Stimulated activated naive CD8-positive, alpha-beta T cell treated with anti-CD3 and anti-CD28 coated beads, Interleukin-15, amount 100 ng/mL, for 72 hours (primary cell): ENCODE measurements at regions not wholly inside any gene's neighbourhood (a gene's known extent, or its start where the extent isn't known, plus 50 kb on each side); places are given as distances from the start of the nearest gene placed in this dataset.

Experiments
- ATAC-seq: fragments of 150-1000 bp; cut with Tn5 transposase; 2 replicates; pipeline ENCODE4 v1.10.0; 2021; ENCODE audit warnings: mild to moderate bottlenecking, moderate library complexity
- DNase-seq, 2 donors: peaks; one replicate each; pipeline ENCODE4 v3.0.0; 2021 to 2022
- H3K27ac Mint-ChIP-seq, 2 donors: one replicate each; pipeline ENCODE4 v1.8.0; 2022; ENCODE audit warnings: mild to moderate bottlenecking in 2 of 2, mixed read lengths in 2 of 2, moderate library complexity in 2 of 2
- H3K27me3 Mint-ChIP-seq: one replicate; pipeline ENCODE4 v1.8.0; 2022; ENCODE audit warnings: mixed read lengths
- H3K4me1 Mint-ChIP-seq: one replicate; pipeline ENCODE4 v1.8.0; 2022; ENCODE audit warnings: mild to moderate bottlenecking, mixed read lengths
- H3K4me3 Mint-ChIP-seq, 2 donors: one replicate each; pipeline ENCODE4 v1.8.0; 2022; ENCODE audit warnings: mild to moderate bottlenecking in 2 of 2, mixed read lengths in 2 of 2, moderate library complexity in 1 of 2
- H3K9me3 Mint-ChIP-seq, 2 donors: one replicate each; pipeline ENCODE4 v1.8.0; 2022; ENCODE audit warnings: mixed read lengths in 2 of 2

- no peak for ATAC-seq
- no peak for DNase-seq
- Mint-ChIP-seq H3K4me3 (peak overlapping the region in 1 of 2 donors; percentile 3), H3K9me3 (no peaks in the 10 kb centered on the region), H3K27me3 (peaks cover 10% of the 10 kb centered on the region), H3K4me1 (peaks cover 5% of the 10 kb centered on the region), H3K27ac (peak overlapping the region in 1 of 2 donors; percentile 51)
Measured at GRCh38 chr2:41867553-41867952, 180.3 kb upstream of the PKDCC start.

- H3K4me1 Mint-ChIP-seq, result peaks cover 5% of the 10 kb centered on the region
- H3K4me3 Mint-ChIP-seq, result no peak overlapping the region
- peak overlapping the region in 1 of 2 donors; percentile 36 for H3K27ac Mint-ChIP-seq
- no peaks in the 10 kb centered on the region for H3K9me3 Mint-ChIP-seq
- peaks cover 10% of the 10 kb centered on the region for H3K27me3 Mint-ChIP-seq
- DNase-seq (peak; percentile 62 to 65), ATAC-seq (peak; percentile 82)
Measured at GRCh38 chr2:41869542-41870264, 178.1 kb upstream of the PKDCC start.

- H3K4me3 Mint-ChIP-seq, result no peak overlapping the region
- no peak for ATAC-seq
Measured at GRCh38 chr2:41870265-41870585, 177.6 kb upstream of the PKDCC start.

GRCh38 chr2:41871080-41871479 is 176.7 kb upstream of the PKDCC start:
- H3K4me1 Mint-ChIP-seq, result peaks cover 5% of the 10 kb centered on the region
- H3K9me3 Mint-ChIP-seq, result no peaks in the 10 kb centered on the region
- no peak overlapping the region for H3K4me3 Mint-ChIP-seq
- no peak for DNase-seq
- no peak for ATAC-seq
- H3K27me3 Mint-ChIP-seq, result peaks cover 10% of the 10 kb centered on the region
- H3K27ac Mint-ChIP-seq, result peak overlapping the region in 1 of 2 donors; percentile 32

More at GRCh38 chr2:41870265-41870585, 177.6 kb upstream of the PKDCC start:
- H3K4me1 Mint-ChIP-seq, result peaks cover 5% of the 10 kb centered on the region
- no peak for DNase-seq
- no peaks in the 10 kb centered on the region for H3K9me3 Mint-ChIP-seq
- H3K27ac Mint-ChIP-seq, result no peak overlapping the region
- peaks cover 10% of the 10 kb centered on the region for H3K27me3 Mint-ChIP-seq

- Mint-ChIP-seq H3K4me1 (peaks cover 1% of the 10 kb centered on the region), H3K4me3 (no peak overlapping the region), H3K9me3 (no peaks in the 10 kb centered on the region), H3K27ac (no peak overlapping the region), H3K27me3 (peaks cover 2% of the 10 kb centered on the region)
- ATAC-seq, result no peak
- no peak for DNase-seq
Measured at GRCh38 chr2:41872646-41873045, 175.2 kb upstream of the PKDCC start.

GRCh38 chr2:41873102-41874031 is 174.5 kb upstream of the PKDCC start:
- Mint-ChIP-seq H3K4me1 (no peaks in the 10 kb centered on the region), H3K4me3 (no peak overlapping the region), H3K9me3 (no peaks in the 10 kb centered on the region), H3K27me3 (no peaks in the 10 kb centered on the region), H3K27ac (no peak overlapping the region)
- DNase-seq (no peak), ATAC-seq (no peak)

GRCh38 chr2:41877114-41877678 is 170.6 kb upstream of the PKDCC start:
- Mint-ChIP-seq H3K27me3 (peaks cover 19% of the 10 kb centered on the region), H3K4me1 (no peaks in the 10 kb centered on the region), H3K9me3 (no peaks in the 10 kb centered on the region), H3K27ac (peak overlapping the region in 1 of 2 donors; percentile 9), H3K4me3 (no peak overlapping the region)
- DNase-seq, result no peak
- no peak for ATAC-seq

- Mint-ChIP-seq H3K4me1 (no peaks in the 10 kb centered on the region), H3K27ac (no peak overlapping the region), H3K27me3 (peaks cover 20% of the 10 kb centered on the region), H3K9me3 (no peaks in the 10 kb centered on the region), H3K4me3 (no peak overlapping the region)
- ATAC-seq (no peak), DNase-seq (no peak)
Measured at GRCh38 chr2:41878056-41878455, 169.8 kb upstream of the PKDCC start.

- peaks cover 20% of the 10 kb centered on the region for H3K27me3 Mint-ChIP-seq
- H3K9me3 Mint-ChIP-seq, result no peaks in the 10 kb centered on the region
- DNase-seq (no peak), ATAC-seq (no peak)
- no peak overlapping the region for H3K27ac Mint-ChIP-seq
- H3K4me1 Mint-ChIP-seq, result no peaks in the 10 kb centered on the region
- no peak overlapping the region for H3K4me3 Mint-ChIP-seq
Measured at GRCh38 chr2:41878716-41879234, 169.0 kb upstream of the PKDCC start.

GRCh38 chr2:41879235-41879916 is 168.4 kb upstream of the PKDCC start:
- DNase-seq, result no peak
- Mint-ChIP-seq H3K4me3 (no peak overlapping the region), H3K9me3 (no peaks in the 10 kb centered on the region), H3K27me3 (peaks cover 20% of the 10 kb centered on the region), H3K27ac (no peak overlapping the region), H3K4me1 (no peaks in the 10 kb centered on the region)
- peak; percentile 48 for ATAC-seq

GRCh38 chr2:41880561-41881243 is 167.1 kb upstream of the PKDCC start:
- peaks cover 20% of the 10 kb centered on the region for H3K27me3 Mint-ChIP-seq
- no peaks in the 10 kb centered on the region for H3K9me3 Mint-ChIP-seq
- ATAC-seq (no peak), DNase-seq (no peak)
- H3K4me1 Mint-ChIP-seq, result no peaks in the 10 kb centered on the region
- no peak overlapping the region for H3K27ac Mint-ChIP-seq
- H3K4me3 Mint-ChIP-seq, result no peak overlapping the region

GRCh38 chr2:41881249-41881648 is 166.6 kb upstream of the PKDCC start:
- Mint-ChIP-seq H3K27me3 (peaks cover 20% of the 10 kb centered on the region), H3K4me3 (no peak overlapping the region), H3K27ac (no peak overlapping the region), H3K9me3 (no peaks in the 10 kb centered on the region), H3K4me1 (no peaks in the 10 kb centered on the region)
- no peak for ATAC-seq
- DNase-seq, result no peak

GRCh38 chr2:41884718-41885117 is 163.1 kb upstream of the PKDCC start:
- ATAC-seq (no peak), DNase-seq (no peak)
- no peak overlapping the region for H3K4me3 Mint-ChIP-seq
- H3K27me3 Mint-ChIP-seq, result peaks cover 12% of the 10 kb centered on the region
- H3K9me3 Mint-ChIP-seq, result no peaks in the 10 kb centered on the region
- H3K27ac Mint-ChIP-seq, result no peak overlapping the region
- no peaks in the 10 kb centered on the region for H3K4me1 Mint-ChIP-seq

- Mint-ChIP-seq H3K4me3 (no peak overlapping the region), H3K4me1 (no peaks in the 10 kb centered on the region)
Measured at GRCh38 chr2:41886145-41886664, 161.6 kb upstream of the PKDCC start.

GRCh38 chr2:41886757-41887156 is 161.1 kb upstream of the PKDCC start:
- Mint-ChIP-seq H3K4me3 (no peak overlapping the region), H3K27me3 (peaks cover 5% of the 10 kb centered on the region), H3K4me1 (no peaks in the 10 kb centered on the region), H3K9me3 (no peaks in the 10 kb centered on the region), H3K27ac (no peak overlapping the region)
- ATAC-seq, result no peak
- DNase-seq, result no peak

More at GRCh38 chr2:41886145-41886664, 161.6 kb upstream of the PKDCC start:
- Mint-ChIP-seq H3K9me3 (no peaks in the 10 kb centered on the region), H3K27me3 (peaks cover 5% of the 10 kb centered on the region), H3K27ac (no peak overlapping the region)
- ATAC-seq, result no peak
- no peak for DNase-seq
